Gastrocnemius medialis (tissue), 4 donors: ENCODE measurements at regions not wholly inside any gene's neighbourhood (a gene's known extent, or its start where the extent isn't known, plus 50 kb on each side); places are given as distances from the start of the nearest gene placed in this dataset.

Experiments
- CTCF ChIP-seq, 5 experiments: fragments of 450-650 bp in 3 of 5; fragments of 200-600 bp in 2 of 5; sonication (generic) in 2 of 5; IDR thresholded peaks in 4 of 5; conservative IDR thresholded peaks in 1 of 5; 1 replicate in 4 of 5; 2 replicates in 1 of 5; pipeline ENCODE4 v1.5.1; 2016 to 2019; ENCODE audit warnings: antibody characterized with exemption in 5 of 5, mild to moderate bottlenecking in 3 of 5, moderate library complexity in 3 of 5
- POLR2A ChIP-seq, 2 donors: fragments of 450-650 bp; IDR thresholded peaks; one replicate each; pipeline ENCODE4 v1.6.1; 2017; ENCODE audit warnings: antibody characterized with exemption in 2 of 2, mild to moderate bottlenecking in 2 of 2, moderate library complexity in 2 of 2

GRCh38 chr18:65988386-65988785 is 237.6 kb downstream of the CDH7 start:
- TF ChIP-seq POLR2A (IDR thresholded peaks at IDR 0.05), result no peak
- TF ChIP-seq CTCF (IDR thresholded peaks at IDR 0.05 in 4 of 5, conservative IDR thresholded peaks at IDR 0.05 in 1 of 5), result no peak
